GM18909 (cell line): ENCODE measurements at regions not wholly inside any gene's neighbourhood (a gene's known extent, or its start where the extent isn't known, plus 50 kb on each side); places are given as distances from the start of the nearest gene placed in this dataset.

Experiments used
- ATAC-seq: cut with Tn5 transposase; IDR thresholded peaks from one replicate; pipeline ENCODE4 v1.9.1; 2021; ENCODE audit warnings: mild to moderate bottlenecking; ENCODE audit not compliant: unreplicated experiment, poor library complexity

DNA sequence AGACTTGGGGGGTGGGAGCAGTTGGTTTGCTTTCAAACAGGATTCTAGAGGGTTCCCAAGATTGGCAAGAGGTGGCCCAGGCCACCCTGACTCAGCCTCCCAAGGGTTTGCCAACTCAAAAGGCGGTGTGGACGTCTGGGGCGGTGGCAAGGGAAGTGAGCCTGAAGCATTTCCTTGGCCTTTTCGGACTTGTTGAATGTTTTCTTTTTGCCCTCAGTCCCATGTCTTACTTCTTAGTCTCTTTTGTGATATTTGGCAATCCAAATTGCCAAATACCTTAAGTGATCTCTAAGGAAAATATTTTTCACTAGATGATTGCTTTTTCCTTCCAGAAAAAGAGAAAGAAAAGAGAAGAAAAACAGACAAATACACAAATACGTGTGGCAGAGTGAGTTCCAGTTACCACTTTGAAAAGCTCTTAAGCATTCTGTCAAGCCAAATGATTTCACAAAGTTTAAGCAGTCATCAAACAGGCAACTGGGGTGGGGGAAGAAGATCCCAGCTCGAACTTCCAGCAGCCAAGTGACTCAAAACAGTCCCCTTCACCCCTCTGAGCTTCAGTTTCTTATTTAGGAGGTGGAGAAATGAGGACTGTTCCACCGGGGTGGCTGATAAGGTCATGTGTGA, 374.6 kb upstream of the USP24 start:
- no peak for ATAC-seq

DNA sequence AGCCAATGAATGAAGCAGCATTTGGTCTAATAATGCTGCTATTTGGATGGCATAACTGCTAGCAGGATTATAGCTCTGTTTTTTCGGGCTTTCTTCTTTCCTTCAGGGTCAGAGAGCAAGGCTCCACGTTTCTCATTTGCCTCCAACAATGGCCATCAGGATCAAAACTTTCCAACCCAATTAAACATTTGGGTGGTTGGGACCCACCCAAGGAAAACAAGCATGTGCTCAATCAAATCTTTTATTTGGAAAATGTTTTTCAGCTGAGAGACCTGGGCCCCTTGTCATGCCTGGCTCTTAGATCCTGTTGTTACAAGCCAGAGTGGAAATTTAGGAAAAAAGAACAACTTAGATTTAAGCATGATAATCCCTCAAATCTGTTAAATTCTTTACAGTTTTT, 373.1 kb upstream of the USP24 start:
- ATAC-seq = no peak

GRCh38 chr1:55586771-55587170, 371.6 kb upstream of the USP24 start:
- ATAC-seq = no peak

- no peak for ATAC-seq
Observed at GRCh38 chr1:55585402-55585792, 370.2 kb upstream of the USP24 start.

DNA sequence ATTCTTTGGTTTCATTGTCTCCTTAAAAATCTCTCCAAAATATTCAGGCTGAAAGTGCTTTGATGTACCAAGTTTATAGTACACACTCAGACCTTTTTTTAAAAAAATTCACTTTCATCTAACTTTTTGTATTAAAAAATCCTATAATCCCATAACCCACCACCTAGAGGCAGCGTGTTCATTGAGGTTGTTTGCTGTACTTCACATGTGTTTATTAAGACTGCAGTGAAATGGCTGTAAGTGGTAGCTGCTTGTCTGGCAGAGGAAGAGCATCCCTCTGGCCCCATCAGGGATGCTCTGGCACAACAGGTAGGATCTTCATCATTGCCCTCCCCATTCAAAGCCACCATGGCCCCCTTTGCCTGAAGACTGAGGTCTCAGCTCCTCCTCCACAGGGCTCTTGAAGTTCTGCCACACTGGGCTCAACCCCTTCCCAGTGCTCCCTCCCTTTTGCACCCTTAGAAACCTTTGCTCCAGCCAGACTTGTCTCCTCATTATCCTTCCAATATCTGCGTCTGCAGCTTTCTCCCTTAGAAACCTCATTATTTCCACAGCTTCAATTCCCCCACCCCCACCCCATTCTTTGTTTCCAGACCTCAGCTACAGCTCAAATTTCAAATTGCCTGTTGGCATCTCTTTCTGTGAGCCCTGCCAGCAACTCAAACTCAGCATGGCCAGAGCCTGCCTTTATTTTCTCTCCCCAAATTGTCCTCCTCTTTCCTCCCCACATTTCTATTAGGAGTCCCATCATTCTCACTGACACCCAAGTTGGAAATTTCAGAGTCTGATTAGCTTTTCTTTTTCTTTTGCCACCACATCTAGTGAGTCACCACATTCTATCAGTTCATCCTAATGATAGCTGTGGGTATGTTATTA, 369.6 kb upstream of the USP24 start:
- no peak for ATAC-seq

DNA sequence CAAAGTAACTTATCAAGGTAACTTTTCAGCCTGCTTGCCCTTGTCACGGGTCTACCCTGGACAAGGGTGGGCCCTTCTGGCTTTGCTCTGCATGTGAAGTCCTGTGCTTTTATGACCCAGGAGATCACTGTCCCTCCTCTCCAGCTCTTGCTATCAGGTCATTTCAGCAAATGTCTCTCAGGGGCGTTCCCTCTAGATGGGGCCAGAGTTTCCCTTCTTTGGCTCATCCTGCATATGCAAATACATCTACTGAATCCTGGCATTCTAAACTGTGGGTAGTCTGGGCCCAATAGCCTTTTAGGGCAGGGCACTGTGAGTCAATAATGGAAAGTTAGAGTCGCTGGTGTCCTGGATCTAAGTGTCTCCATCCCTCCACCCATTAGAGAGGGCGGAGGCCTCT, 366.9 kb upstream of the USP24 start:
- no peak for ATAC-seq

DNA sequence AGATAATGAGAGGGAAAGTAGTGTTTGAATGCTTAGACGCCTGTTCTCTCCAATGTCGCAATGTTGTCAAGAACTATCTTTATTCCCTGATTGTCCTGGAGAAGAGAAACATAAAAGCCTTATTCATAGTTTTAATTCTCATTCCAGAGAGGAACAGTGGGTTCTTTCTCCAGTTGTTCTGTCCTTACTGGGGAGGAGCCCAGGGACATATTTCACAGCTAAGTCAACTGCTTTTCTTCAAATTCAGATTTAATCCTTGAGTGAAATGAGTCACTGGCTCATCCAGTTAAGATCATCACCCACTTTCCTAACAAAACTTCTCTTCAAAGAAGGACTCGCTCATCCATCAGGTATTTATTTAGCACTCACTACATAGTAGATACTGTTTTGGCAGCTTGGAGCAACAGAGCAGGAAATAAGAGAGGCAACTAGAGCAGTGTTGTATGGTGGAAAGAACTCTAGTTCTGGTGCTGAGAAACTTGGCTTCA, 365.7 kb upstream of the USP24 start:
- no peak for ATAC-seq

- no peak for ATAC-seq
Observed at GRCh38 chr1:55579332-55580001, 364.3 kb upstream of the USP24 start.

GRCh38 chr1:55578646-55579045, 363.5 kb upstream of the USP24 start:
- ATAC-seq = no peak

- no peak for ATAC-seq
Observed at GRCh38 chr1:55575571-55576279, 360.6 kb upstream of the USP24 start.

DNA sequence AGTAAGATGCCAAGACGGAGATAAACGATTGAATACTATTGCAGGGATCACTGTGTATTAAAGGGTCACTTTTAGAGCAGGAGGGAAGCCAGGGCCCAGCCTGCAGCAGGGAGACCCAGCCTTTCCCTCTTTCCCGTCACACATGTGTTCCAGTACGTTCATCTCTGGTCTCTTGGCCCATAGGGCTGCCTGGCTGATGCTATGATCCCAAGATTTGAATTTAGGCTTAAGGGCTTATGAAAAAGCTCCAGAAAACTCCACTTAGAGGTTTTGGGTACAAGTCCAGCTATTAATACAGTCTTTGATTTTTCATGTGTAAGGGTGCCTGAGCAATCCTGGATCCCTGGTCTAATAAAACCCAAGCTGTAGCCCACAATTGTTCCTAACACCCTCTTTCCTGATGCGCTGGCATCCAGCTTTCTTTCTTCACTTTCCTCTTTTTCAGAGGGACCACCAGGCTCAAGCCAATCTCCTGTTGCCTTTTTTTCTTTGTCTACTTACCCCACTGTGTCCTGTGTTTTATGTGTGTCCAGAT, 359.6 kb upstream of the USP24 start:
- no peak for ATAC-seq

DNA sequence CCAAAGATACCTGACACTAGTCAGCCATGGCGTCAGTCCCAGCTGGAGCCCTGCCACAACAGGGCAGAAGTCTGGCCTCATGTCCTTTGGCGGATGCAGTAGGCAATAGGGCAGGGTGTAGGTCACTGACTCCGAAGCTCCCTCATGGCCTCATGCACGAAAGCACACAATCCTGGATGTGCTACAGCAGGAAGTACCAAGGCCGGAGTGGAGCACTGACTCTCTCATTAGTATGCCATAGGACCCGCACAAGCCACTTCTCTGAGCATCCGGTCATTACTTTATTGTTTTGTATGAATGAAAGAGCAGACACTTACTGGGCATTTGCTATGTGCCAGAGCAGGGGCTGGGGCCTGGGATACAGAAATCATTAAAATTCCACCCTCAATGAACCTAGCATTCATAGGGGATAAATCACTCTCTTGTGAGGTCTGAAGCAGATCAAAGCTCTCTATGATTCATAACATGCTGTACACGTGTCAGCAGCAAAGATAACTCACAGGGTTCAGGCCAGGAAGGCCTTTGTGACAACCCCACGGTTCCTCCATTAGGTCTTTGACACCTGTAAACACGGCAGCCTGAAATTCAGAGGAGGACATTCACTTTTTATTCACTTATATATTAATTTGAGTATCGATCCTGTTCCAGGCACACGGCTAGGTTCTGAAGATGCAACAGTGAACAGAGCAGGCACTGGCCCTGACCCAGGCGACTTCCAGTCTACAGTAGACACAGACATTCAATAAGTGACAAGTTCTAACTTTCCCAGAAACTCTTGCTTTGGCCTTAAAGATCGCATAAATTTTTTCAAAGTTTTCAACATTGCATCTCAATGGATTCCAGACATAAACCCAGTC, 357.9 kb upstream of the USP24 start:
- ATAC-seq = no peak

GRCh38 chr1:55571767-55572166, 356.6 kb upstream of the USP24 start:
- ATAC-seq = no peak

- no peak for ATAC-seq
Observed at GRCh38 chr1:55569417-55569816, 354.3 kb upstream of the USP24 start.

GRCh38 chr1:55568732-55569131, 353.6 kb upstream of the USP24 start:
- ATAC-seq = no peak

DNA sequence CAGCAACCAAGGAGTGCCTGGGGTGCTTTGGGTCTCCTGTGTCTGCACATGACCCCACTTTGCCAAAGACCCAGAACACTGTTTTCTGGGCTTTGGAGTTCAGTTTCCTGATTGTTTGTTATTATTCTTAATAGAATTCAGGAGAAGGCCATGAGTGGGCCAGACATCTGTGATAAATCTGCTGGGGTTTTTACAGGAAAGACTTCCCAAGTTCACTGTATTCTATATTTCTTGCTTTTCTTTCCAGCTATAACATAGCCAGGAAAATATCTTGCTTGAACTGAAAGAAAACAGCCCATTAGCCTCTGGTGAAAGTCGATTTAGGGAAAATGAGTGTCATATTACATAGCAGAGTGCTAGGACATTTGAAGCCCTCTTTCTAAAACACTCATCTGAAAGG, 345.1 kb upstream of the USP24 start:
- ATAC-seq = no peak

DNA sequence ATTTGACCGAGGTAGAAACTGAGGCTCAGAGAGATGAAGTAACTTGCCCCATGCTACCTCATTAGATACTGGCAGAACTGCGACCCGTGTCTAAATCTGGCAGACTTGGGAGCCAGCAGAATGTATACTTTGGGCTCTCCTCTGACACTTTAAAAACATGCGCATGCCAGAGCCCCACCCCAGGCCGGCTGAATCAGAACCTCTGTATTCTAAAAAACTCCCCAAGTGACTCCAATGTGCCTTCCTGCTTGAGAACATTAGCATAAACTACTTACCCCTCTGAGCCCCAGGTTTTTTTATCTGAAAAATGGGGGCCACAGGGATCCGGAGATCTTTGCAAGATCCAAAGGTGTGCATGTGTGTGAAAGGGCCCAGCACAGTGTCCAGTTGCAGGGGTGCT, 344.7 kb upstream of the USP24 start:
- no peak for ATAC-seq

- no peak for ATAC-seq
Observed at GRCh38 chr1:55559161-55559611, 344.0 kb upstream of the USP24 start.

GRCh38 chr1:55558515-55558914, 343.4 kb upstream of the USP24 start:
- ATAC-seq = no peak
